Parathyroid adenoma (tissue), 2 donors: ENCODE measurements at regions not wholly inside any gene's neighbourhood (a gene's known extent, or its start where the extent isn't known, plus 50 kb on each side); places are given as distances from the start of the nearest gene placed in this dataset.

Experiments
- H2AFZ ChIP-seq: fragments of 300-600 bp; sonication (generic); one replicate; pipeline ENCODE4 v1.7.0; 2017; ENCODE audit warnings: antibody characterized with exemption, mild to moderate bottlenecking
- H3K27ac ChIP-seq: fragments of 300-600 bp; sonication (generic); one replicate; pipeline ENCODE4 v1.7.0; 2017
- H3K27me3 ChIP-seq: fragments of 300-600 bp; sonication (generic); one replicate; pipeline ENCODE4 v1.7.0; 2017; ENCODE audit warnings: low read length; ENCODE audit not compliant: control insufficient read depth, insufficient read depth
- H3K36me3 ChIP-seq: fragments of 300-600 bp; sonication (generic); one replicate; pipeline ENCODE4 v1.7.0; 2017; ENCODE audit warnings: low read length; ENCODE audit not compliant: control insufficient read depth, insufficient read depth
- H3K4me1 ChIP-seq: fragments of 300-600 bp; sonication (generic); one replicate; pipeline ENCODE4 v1.7.0; 2017; ENCODE audit warnings: control low read depth
- H3K4me2 ChIP-seq: fragments of 300-600 bp; sonication (generic); one replicate; pipeline ENCODE4 v1.7.0; 2017; ENCODE audit warnings: low read length
- H3K4me3 ChIP-seq: fragments of 300-600 bp; sonication (generic); one replicate; pipeline ENCODE4 v1.7.0; 2017; ENCODE audit warnings: low read depth, low read length
- H3K79me2 ChIP-seq: fragments of 300-600 bp; sonication (generic); one replicate; pipeline ENCODE4 v1.7.0; 2017; ENCODE audit warnings: control low read depth
- H3K9ac ChIP-seq: fragments of 300-600 bp; sonication (generic); one replicate; pipeline ENCODE4 v1.7.0; 2017; ENCODE audit warnings: mild to moderate bottlenecking
- H3K9me3 ChIP-seq: fragments of 300-600 bp; sonication (generic); one replicate; pipeline ENCODE4 v1.7.0; 2017; ENCODE audit warnings: low read length; ENCODE audit not compliant: control insufficient read depth
- TF ChIP-seq, protein P1 (sequence below): fragments of 300-600 bp; sonication (generic); IDR thresholded peaks from one replicate; pipeline ENCODE4 v1.7.0; 2017; ENCODE audit warnings: antibody characterized with exemption, mild to moderate bottlenecking
- donor health status: primary hyperparathyroidism.

DNA sequence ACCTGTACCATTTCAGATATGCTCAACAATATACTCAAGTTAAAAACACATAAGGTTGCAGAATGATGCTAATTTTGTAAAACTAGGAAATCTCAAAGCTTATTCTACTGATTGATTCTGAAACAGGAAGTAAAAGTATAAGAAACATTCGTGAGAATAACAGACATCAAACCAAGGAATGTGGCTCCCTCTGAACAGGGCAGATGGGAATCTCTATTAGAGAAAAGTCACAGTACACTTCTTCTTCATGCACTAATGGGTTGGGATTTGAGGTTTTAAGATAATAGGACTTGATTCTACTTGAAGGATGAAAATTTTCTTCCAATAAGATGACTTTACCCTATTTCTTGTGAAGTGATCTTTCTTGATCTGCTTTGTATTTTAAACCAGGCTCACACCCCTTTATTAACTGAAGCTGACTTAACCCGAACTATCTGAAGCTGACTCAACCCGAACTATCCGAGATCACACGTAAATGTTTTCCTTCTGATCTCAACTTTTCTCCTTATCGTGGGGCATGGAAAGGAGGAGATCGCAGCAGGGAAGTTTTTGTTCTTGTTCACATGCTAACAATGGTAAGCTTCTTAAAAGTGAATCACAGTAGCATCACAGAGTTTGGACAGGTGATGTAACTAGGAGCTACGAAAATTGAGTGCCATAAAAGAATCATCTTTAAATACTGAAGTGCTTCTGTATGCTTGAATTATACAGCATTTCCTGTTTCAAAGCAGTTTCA, 363.1 kb upstream of the ZFP42 start:
- H3K9ac ChIP-seq: no peak overlapping the region
- no peak overlapping the region for H3K4me3 ChIP-seq
- no peak overlapping the region for H3K4me2 ChIP-seq
- H2AFZ ChIP-seq: no peak overlapping the region
- H3K79me2 ChIP-seq: no peaks in the 10 kb centered on the region
- no peak overlapping the region for H3K27ac ChIP-seq
- no peaks in the 10 kb centered on the region for H3K27me3 ChIP-seq
- H3K9me3 ChIP-seq: no peaks in the 10 kb centered on the region
- TF ChIP-seq, protein P1, sequence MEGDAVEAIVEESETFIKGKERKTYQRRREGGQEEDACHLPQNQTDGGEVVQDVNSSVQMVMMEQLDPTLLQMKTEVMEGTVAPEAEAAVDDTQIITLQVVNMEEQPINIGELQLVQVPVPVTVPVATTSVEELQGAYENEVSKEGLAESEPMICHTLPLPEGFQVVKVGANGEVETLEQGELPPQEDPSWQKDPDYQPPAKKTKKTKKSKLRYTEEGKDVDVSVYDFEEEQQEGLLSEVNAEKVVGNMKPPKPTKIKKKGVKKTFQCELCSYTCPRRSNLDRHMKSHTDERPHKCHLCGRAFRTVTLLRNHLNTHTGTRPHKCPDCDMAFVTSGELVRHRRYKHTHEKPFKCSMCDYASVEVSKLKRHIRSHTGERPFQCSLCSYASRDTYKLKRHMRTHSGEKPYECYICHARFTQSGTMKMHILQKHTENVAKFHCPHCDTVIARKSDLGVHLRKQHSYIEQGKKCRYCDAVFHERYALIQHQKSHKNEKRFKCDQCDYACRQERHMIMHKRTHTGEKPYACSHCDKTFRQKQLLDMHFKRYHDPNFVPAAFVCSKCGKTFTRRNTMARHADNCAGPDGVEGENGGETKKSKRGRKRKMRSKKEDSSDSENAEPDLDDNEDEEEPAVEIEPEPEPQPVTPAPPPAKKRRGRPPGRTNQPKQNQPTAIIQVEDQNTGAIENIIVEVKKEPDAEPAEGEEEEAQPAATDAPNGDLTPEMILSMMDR: no peak
- H3K36me3 ChIP-seq: no peaks in the 10 kb centered on the region
- H3K4me1 ChIP-seq: no peaks in the 10 kb centered on the region

DNA sequence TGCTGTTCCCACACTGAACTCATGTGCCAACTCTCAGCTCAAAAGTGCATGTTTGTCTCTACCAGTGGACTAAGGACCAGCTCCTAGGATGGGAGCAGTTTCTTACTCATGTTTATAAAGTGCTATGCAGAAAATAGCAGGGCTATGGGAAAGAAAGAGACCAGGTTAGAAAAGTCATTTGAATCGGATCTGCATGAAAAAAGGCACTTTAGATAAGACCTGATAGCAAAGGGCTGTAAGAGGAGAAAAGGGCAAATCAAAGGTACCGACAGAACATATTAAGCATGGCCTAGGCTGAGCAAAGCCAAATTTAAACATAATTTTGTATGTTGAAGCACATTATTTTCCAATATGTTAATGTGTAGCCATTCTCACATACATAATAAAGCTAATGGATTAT, 362.3 kb upstream of the ZFP42 start:
- no peaks in the 10 kb centered on the region for H3K79me2 ChIP-seq
- H3K9me3 ChIP-seq: no peaks in the 10 kb centered on the region
- no peak overlapping the region for H3K9ac ChIP-seq
- no peaks in the 10 kb centered on the region for H3K4me1 ChIP-seq
- TF ChIP-seq, protein P1: no peak
- no peaks in the 10 kb centered on the region for H3K36me3 ChIP-seq
- no peak overlapping the region for H3K4me3 ChIP-seq
- no peak overlapping the region for H3K27ac ChIP-seq
- no peaks in the 10 kb centered on the region for H3K27me3 ChIP-seq
- no peak overlapping the region for H3K4me2 ChIP-seq
- no peak overlapping the region for H2AFZ ChIP-seq

DNA sequence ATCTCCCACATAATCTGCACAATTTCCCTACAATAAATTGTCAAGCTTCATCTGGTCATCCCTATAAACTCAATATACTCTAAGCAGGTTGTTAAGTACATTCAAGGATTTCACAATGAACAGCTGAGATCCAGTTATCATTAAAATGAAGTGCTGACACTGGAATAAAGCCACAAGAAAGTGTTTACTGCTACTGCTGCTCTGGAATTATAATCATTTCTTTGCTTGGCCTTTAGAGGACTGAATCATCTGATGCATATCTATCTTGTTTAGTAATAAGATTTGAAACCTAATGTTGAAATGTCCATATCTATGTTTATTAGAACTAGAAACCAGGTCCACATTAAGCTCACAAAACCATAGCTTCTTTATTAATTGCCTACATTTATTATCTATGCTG, 338.6 kb upstream of the ZFP42 start:
- Histone ChIP-seq H3K36me3 (peaks cover 2% of the 10 kb centered on the region), H3K4me3 (no peak overlapping the region), H3K27me3 (no peaks in the 10 kb centered on the region), H3K9ac (no peak overlapping the region), H3K9me3 (no peaks in the 10 kb centered on the region), H3K27ac (no peak overlapping the region), H2AFZ (no peak overlapping the region), H3K79me2 (no peaks in the 10 kb centered on the region), H3K4me2 (no peak overlapping the region), H3K4me1 (no peaks in the 10 kb centered on the region)
- TF ChIP-seq, protein P1: no peak

DNA sequence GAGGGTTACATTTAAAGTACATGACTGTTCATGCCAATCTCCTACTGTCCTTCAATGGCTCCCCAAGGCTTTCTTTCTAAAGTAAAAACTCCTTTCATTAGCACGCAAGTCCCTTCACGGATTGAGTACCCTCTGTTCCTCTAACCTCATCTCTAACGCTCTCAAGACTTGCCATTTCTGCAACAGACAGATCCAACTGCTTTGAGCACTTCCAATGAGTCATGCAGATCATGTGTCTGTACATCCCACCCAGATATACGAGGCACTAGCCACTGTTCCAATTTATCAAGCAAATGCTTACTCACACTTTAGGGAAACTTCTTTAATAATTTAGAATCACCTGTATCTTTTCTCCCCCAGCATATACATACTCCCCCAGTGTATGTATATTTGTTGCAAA, 332.5 kb upstream of the ZFP42 start:
- Histone ChIP-seq H3K4me2 (no peak overlapping the region), H3K4me3 (no peak overlapping the region), H3K79me2 (no peaks in the 10 kb centered on the region), H3K4me1 (no peaks in the 10 kb centered on the region), H3K27ac (no peak overlapping the region), H2AFZ (no peak overlapping the region), H3K36me3 (no peaks in the 10 kb centered on the region), H3K27me3 (no peaks in the 10 kb centered on the region), H3K9me3 (no peaks in the 10 kb centered on the region), H3K9ac (no peak overlapping the region)
- TF ChIP-seq, protein P1: no peak

DNA sequence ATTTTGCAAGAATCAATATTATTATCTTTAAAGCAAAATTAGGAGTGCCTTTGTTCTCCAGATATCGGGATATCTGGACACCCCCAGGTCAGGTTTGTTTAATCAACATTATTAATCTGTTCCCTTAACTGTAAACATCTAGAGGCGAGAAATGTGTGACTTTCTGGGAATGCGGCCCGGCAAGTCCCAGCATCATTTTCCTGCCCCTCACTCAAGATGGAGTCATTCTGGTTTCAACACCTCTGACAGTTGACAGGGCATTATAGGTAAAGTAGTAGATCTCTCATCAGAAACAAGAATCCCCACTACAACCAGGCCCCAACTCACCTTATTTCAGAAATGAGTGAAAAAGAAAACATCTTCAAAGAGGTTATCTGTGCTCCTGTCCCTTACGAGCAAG, 331.6 kb upstream of the ZFP42 start:
- no peak overlapping the region for H3K4me3 ChIP-seq
- no peaks in the 10 kb centered on the region for H3K36me3 ChIP-seq
- TF ChIP-seq, protein P1: no peak
- H3K4me1 ChIP-seq: no peaks in the 10 kb centered on the region
- H3K79me2 ChIP-seq: no peaks in the 10 kb centered on the region
- H3K27me3 ChIP-seq: no peaks in the 10 kb centered on the region
- no peak overlapping the region for H3K27ac ChIP-seq
- H3K4me2 ChIP-seq: no peak overlapping the region
- H3K9me3 ChIP-seq: no peaks in the 10 kb centered on the region
- no peak overlapping the region for H3K9ac ChIP-seq
- no peak overlapping the region for H2AFZ ChIP-seq
